ENCODE measurements at regions not wholly inside any gene's neighbourhood (a gene's known extent, or its start where the extent isn't known, plus 50 kb on each side); places are given as distances from the start of the nearest gene placed in this dataset.

DNA sequence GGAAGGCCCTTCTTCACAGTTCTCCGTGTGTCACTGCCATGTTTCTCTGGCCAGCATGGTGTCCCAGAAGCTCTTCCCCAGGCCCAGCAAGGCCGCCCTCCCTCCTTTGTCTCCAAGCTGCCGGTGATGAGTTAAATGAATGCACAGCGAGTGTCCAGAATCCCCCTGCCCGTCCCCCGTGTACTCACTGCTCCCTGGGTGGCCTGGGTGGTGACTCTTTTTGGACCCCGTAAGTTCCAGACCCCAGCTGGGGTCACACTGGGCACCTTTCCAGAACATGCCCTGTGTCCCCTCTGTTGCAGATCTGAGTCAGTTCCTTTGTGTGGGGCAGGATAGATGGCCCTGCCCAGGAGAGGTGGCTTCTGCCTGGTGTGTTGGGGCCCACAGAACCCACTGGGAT, 95.0 kb downstream of the MRPL36 start:
- TF ChIP-seq POLR2A (IDR thresholded peaks at IDR 0.05; ENCODE audit: borderline replicate concordance, extremely low read depth, insufficient read depth, insufficient read length) (no peak), ATF3 (IDR thresholded peaks at IDR 0.05) (no peak), EZH2phosphoT487 (IDR thresholded peaks at IDR 0.05; ENCODE audit: borderline replicate concordance) (no peak), CTCF (IDR thresholded peaks at IDR 0.05 in 2 of 3, conservative IDR thresholded peaks at IDR 0.05 in 1 of 3; ENCODE audit: borderline replicate concordance in 1 of 3, insufficient read depth in 1 of 3, low read depth in 2 of 3, low read length in 2 of 3) (no peak), POLR2AphosphoS5 (IDR thresholded peaks at IDR 0.05; ENCODE audit: low read depth, low read length) (no peak), YY1 (IDR thresholded peaks at IDR 0.05; ENCODE audit: extremely low read depth, insufficient replicate concordance, low read depth, low read length) (no peak), ZNF274 (IDR thresholded peaks at IDR 0.05; ENCODE audit: low read depth, low read length) (no peak), SIN3A (IDR thresholded peaks at IDR 0.05; ENCODE audit: low read depth) (no peak), EZH2 (IDR thresholded peaks at IDR 0.05) (no peak), TCF7L2 (IDR thresholded peaks at IDR 0.05; ENCODE audit: borderline replicate concordance, extremely low read depth, insufficient read depth, insufficient read length) (no peak), SP1 (IDR thresholded peaks at IDR 0.05; ENCODE audit: low read depth) (no peak)
- TF ChIP-seq, protein P1, sequence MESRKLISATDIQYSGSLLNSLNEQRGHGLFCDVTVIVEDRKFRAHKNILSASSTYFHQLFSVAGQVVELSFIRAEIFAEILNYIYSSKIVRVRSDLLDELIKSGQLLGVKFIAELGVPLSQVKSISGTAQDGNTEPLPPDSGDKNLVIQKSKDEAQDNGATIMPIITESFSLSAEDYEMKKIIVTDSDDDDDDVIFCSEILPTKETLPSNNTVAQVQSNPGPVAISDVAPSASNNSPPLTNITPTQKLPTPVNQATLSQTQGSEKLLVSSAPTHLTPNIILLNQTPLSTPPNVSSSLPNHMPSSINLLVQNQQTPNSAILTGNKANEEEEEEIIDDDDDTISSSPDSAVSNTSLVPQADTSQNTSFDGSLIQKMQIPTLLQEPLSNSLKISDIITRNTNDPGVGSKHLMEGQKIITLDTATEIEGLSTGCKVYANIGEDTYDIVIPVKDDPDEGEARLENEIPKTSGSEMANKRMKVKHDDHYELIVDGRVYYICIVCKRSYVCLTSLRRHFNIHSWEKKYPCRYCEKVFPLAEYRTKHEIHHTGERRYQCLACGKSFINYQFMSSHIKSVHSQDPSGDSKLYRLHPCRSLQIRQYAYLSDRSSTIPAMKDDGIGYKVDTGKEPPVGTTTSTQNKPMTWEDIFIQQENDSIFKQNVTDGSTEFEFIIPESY (IDR thresholded peaks at IDR 0.05; ENCODE audit: extremely low read depth, insufficient replicate concordance, low read length) = no peak
- TF ChIP-seq, protein P2, sequence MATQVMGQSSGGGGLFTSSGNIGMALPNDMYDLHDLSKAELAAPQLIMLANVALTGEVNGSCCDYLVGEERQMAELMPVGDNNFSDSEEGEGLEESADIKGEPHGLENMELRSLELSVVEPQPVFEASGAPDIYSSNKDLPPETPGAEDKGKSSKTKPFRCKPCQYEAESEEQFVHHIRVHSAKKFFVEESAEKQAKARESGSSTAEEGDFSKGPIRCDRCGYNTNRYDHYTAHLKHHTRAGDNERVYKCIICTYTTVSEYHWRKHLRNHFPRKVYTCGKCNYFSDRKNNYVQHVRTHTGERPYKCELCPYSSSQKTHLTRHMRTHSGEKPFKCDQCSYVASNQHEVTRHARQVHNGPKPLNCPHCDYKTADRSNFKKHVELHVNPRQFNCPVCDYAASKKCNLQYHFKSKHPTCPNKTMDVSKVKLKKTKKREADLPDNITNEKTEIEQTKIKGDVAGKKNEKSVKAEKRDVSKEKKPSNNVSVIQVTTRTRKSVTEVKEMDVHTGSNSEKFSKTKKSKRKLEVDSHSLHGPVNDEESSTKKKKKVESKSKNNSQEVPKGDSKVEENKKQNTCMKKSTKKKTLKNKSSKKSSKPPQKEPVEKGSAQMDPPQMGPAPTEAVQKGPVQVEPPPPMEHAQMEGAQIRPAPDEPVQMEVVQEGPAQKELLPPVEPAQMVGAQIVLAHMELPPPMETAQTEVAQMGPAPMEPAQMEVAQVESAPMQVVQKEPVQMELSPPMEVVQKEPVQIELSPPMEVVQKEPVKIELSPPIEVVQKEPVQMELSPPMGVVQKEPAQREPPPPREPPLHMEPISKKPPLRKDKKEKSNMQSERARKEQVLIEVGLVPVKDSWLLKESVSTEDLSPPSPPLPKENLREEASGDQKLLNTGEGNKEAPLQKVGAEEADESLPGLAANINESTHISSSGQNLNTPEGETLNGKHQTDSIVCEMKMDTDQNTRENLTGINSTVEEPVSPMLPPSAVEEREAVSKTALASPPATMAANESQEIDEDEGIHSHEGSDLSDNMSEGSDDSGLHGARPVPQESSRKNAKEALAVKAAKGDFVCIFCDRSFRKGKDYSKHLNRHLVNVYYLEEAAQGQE (IDR thresholded peaks at IDR 0.05; ENCODE audit: low read depth) = no peak
